A673 (cell line): ENCODE measurements at regions not wholly inside any gene's neighbourhood (a gene's known extent, or its start where the extent isn't known, plus 50 kb on each side); places are given as distances from the start of the nearest gene placed in this dataset.
A peak's percentile ranks its signal among the peaks of the same experiment; 100 is the strongest.

Source experiments
- EZH2 ChIP-seq: fragments of 200-600 bp; sonication (generic); IDR thresholded peaks from 2 replicates; pipeline ENCODE4 v1.6.1; 2017; ENCODE audit warnings: borderline replicate concordance, low read depth, mild to moderate bottlenecking, mixed read lengths, antibody characterized with exemption, low read length; ENCODE audit not compliant: poor library complexity, severe bottlenecking
- TF ChIP-seq, protein P1 (sequence below): fragments of 300-800, 200-600 bp; sonication (generic); conservative IDR thresholded peaks from 2 replicates; pipeline ENCODE4 v1.5.1; 2017; ENCODE audit warnings: low read depth, mild to moderate bottlenecking, antibody characterized with exemption, low read length, moderate library complexity, mixed read lengths

DNA sequence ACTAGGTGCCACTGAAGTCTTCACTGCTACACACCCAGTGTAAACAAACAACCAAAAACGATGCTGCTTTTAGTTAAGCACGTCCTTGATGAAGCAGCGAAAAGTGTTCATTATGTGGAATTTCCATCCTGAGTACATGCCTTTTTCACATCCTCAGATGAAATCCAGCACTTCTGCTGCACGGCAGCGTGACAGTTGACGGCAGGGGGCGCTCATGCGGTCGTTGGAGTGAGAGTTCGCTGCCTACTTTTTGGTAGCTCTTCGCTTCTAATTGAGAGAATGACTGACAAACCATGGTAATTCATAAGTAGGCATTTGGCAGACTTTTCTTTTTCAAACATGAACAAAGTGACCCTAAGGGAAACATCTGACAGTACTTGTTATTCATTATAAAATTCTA, 1124.9 kb downstream of the EFNB2 start:
- TF ChIP-seq, protein P1, sequence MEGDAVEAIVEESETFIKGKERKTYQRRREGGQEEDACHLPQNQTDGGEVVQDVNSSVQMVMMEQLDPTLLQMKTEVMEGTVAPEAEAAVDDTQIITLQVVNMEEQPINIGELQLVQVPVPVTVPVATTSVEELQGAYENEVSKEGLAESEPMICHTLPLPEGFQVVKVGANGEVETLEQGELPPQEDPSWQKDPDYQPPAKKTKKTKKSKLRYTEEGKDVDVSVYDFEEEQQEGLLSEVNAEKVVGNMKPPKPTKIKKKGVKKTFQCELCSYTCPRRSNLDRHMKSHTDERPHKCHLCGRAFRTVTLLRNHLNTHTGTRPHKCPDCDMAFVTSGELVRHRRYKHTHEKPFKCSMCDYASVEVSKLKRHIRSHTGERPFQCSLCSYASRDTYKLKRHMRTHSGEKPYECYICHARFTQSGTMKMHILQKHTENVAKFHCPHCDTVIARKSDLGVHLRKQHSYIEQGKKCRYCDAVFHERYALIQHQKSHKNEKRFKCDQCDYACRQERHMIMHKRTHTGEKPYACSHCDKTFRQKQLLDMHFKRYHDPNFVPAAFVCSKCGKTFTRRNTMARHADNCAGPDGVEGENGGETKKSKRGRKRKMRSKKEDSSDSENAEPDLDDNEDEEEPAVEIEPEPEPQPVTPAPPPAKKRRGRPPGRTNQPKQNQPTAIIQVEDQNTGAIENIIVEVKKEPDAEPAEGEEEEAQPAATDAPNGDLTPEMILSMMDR, result peak; percentile 94
- TF ChIP-seq EZH2, result no peak
